AG04449 (cell line): ENCODE measurements at regions not wholly inside any gene's neighbourhood (a gene's known extent, or its start where the extent isn't known, plus 50 kb on each side); places are given as distances from the start of the nearest gene placed in this dataset.

Experiments
- CTCF ChIA-PET: fragments of 350-600 bp; formaldehyde crosslinking; extraction: SDS; loops from one replicate; lab custom pipeline; 2021; ENCODE audit warnings: antibody characterized with exemption; lab: Yijun Ruan, JAX
- POLR2A ChIA-PET: fragments of 400-600, 350-600 bp; formaldehyde crosslinking; extraction: SDS; loops from one replicate; lab custom pipeline; 2020; ENCODE audit warnings: antibody characterized with exemption, inconsistent platforms; lab: Yijun Ruan, JAX
- DNase-seq: peaks from one replicate; pipeline ENCODE4 v3.0.0-alpha.2; 2010; ENCODE audit warnings: low read depth, low spot score
- H3K4me3 ChIP-seq: 2 replicates; pipeline ENCODE4 v1.5.1; 2011; ENCODE audit warnings: low read depth, mild to moderate bottlenecking, control low read depth, low read length
- TF ChIP-seq, protein P1 (sequence below): IDR thresholded peaks from one replicate; pipeline ENCODE4 v1.5.1; 2011; ENCODE audit warnings: mild to moderate bottlenecking, moderate library complexity, low read length, control low read depth, inconsistent platforms; ENCODE audit not compliant: insufficient read depth; ENCODE audit errors: missing control alignments

GRCh38 chr15:98281130-98281529 is 320.6 kb downstream of the ARRDC4 start:
- no peak for DNase-seq
- ChIA-PET POLR2A (no interaction called here), CTCF (no interaction called here)
- TF ChIP-seq, protein P1, sequence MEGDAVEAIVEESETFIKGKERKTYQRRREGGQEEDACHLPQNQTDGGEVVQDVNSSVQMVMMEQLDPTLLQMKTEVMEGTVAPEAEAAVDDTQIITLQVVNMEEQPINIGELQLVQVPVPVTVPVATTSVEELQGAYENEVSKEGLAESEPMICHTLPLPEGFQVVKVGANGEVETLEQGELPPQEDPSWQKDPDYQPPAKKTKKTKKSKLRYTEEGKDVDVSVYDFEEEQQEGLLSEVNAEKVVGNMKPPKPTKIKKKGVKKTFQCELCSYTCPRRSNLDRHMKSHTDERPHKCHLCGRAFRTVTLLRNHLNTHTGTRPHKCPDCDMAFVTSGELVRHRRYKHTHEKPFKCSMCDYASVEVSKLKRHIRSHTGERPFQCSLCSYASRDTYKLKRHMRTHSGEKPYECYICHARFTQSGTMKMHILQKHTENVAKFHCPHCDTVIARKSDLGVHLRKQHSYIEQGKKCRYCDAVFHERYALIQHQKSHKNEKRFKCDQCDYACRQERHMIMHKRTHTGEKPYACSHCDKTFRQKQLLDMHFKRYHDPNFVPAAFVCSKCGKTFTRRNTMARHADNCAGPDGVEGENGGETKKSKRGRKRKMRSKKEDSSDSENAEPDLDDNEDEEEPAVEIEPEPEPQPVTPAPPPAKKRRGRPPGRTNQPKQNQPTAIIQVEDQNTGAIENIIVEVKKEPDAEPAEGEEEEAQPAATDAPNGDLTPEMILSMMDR: no peak
- no peak overlapping the region for H3K4me3 ChIP-seq

GRCh38 chr15:98282656-98283332 is 322.3 kb downstream of the ARRDC4 start:
- ChIA-PET CTCF (no interaction called here), POLR2A (no interaction called here)
- no peak overlapping the region for H3K4me3 ChIP-seq
- TF ChIP-seq, protein P1: no peak
- DNase-seq: no peak

DNA sequence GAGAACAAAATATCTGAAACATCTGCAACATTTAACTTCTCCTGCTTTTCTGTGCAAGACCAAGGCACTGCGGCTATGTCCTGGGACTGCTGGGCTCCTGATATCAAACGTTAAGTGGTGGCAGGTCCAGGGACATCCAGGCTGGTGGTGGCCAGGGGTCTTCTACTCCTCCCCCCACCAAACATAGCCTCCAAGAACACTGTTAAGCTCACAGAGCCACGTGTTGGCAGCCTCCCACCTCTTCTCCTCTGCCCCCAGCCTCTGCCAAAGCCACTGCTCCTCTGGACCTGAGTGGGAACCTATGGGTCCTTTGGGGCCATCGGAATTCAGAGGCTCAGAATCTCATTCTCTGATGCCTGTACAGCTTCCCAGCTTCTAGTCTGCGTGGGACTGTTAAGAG is 325.7 kb downstream of the ARRDC4 start:
- POLR2A ChIA-PET: no interaction called here
- DNase-seq: no peak
- no peak overlapping the region for H3K4me3 ChIP-seq
- TF ChIP-seq, protein P1: no peak
- CTCF ChIA-PET: no interaction called here

- POLR2A ChIA-PET: no interaction called here
- CTCF ChIA-PET: interaction anchor here (1.1 kb wide), 1 partner anchor 25 kb away, joined by 3 read pairs; no protein-coding TSS in a partner anchor
- no peak for DNase-seq
- TF ChIP-seq, protein P1: no peak
- no peak overlapping the region for H3K4me3 ChIP-seq
Observed at GRCh38 chr15:98286831-98287230, 326.3 kb downstream of the ARRDC4 start.

DNA sequence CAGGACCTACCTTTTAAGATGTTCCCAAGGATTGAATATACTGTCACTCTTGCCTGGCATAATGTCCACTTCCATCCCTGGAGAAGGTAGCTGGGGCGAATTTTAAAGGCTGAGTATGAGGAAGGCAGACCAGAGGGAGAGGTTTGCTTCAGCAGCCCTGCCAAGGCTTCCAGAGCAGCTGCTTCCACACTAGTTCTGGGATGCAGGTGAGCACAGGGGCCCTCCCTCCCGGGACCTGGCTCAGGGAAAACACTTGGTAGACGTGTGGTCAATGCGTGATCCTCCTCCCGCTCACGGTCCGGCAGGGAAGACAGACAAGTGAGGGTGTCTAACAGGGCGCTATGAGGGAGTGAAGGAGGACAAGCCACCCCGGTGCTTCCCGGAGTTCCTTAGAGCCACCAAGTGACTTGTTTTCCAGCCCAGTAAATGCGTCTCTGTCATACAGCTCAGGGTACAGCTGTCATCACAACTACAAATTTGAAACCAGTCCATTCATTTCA is 327.6 kb downstream of the ARRDC4 start:
- POLR2A ChIA-PET: no interaction called here
- CTCF ChIA-PET: no interaction called here
- no peak overlapping the region for H3K4me3 ChIP-seq
- DNase-seq: no peak
- TF ChIP-seq, protein P1: no peak

GRCh38 chr15:98289747-98290146 is 329.2 kb downstream of the ARRDC4 start:
- POLR2A ChIA-PET: no interaction called here
- H3K4me3 ChIP-seq: no peak overlapping the region
- CTCF ChIA-PET: no interaction called here
- DNase-seq: no peak
- TF ChIP-seq, protein P1: no peak
